ENCODE measurements at regions not wholly inside any gene's neighbourhood (a gene's known extent, or its start where the extent isn't known, plus 50 kb on each side); places are given as distances from the start of the nearest gene placed in this dataset.

GRCh38 chr6:33869121-33869520 lies 65.3 kb upstream of the MLN start:
- no peak overlapping the region for H3K4me3 ChIP-seq (ENCODE audit: low read depth, low read length)
- TF ChIP-seq CTCF (IDR thresholded peaks at IDR 0.05; ENCODE audit: borderline replicate concordance, insufficient read depth, low read depth, low read length) = no peak

- TF ChIP-seq CTCF (IDR thresholded peaks at IDR 0.05; ENCODE audit: borderline replicate concordance, insufficient read depth, low read depth, low read length) = no peak
- H3K4me3 ChIP-seq (ENCODE audit: low read depth, low read length) = no peak overlapping the region
These were observed 64.3 kb upstream of the MLN start for GRCh38 chr6:33868141-33868540.

- no peak for TF ChIP-seq CTCF (IDR thresholded peaks at IDR 0.05; ENCODE audit: borderline replicate concordance, insufficient read depth, low read depth, low read length)
- no peak overlapping the region for H3K4me3 ChIP-seq (ENCODE audit: low read depth, low read length)
These were observed 61.8 kb upstream of the MLN start for GRCh38 chr6:33865478-33866077.

- no peak for TF ChIP-seq CTCF (IDR thresholded peaks at IDR 0.05; ENCODE audit: borderline replicate concordance, insufficient read depth, low read depth, low read length)
These were observed 60.1 kb upstream of the MLN start for GRCh38 chr6:33863723-33864440.

GRCh38 chr6:33863084-33863483 lies 59.3 kb upstream of the MLN start:
- TF ChIP-seq CTCF (IDR thresholded peaks at IDR 0.05; ENCODE audit: borderline replicate concordance, insufficient read depth, low read depth, low read length) = no peak
- H3K4me3 ChIP-seq (ENCODE audit: low read depth, low read length) = no peak overlapping the region

More at GRCh38 chr6:33863723-33864440, 60.1 kb upstream of the MLN start:
- H3K4me3 ChIP-seq (ENCODE audit: low read depth, low read length) = no peak overlapping the region

- no peak for TF ChIP-seq CTCF (IDR thresholded peaks at IDR 0.05; ENCODE audit: borderline replicate concordance, insufficient read depth, low read depth, low read length)
- H3K4me3 ChIP-seq (ENCODE audit: low read depth, low read length) = no peak overlapping the region
These were observed 58.7 kb upstream of the MLN start for GRCh38 chr6:33862536-33862935.

GRCh38 chr6:33861722-33862121 lies 57.9 kb upstream of the MLN start:
- TF ChIP-seq CTCF (IDR thresholded peaks at IDR 0.05; ENCODE audit: borderline replicate concordance, insufficient read depth, low read depth, low read length) = no peak
- no peak overlapping the region for H3K4me3 ChIP-seq (ENCODE audit: low read depth, low read length)

Measured in GM12875 (cell line).